Kidney epithelial cell (primary cell): ENCODE measurements at regions not wholly inside any gene's neighbourhood (a gene's known extent, or its start where the extent isn't known, plus 50 kb on each side); places are given as distances from the start of the nearest gene placed in this dataset.

Source experiments
- DNase-seq: peaks from one replicate; pipeline ENCODE4 v3.0.0-alpha.2; 2010; ENCODE audit warnings: low read depth
- H3K27me3 ChIP-seq: 2 replicates; pipeline ENCODE4 v1.6.0; 2011; ENCODE audit warnings: low read length; ENCODE audit not compliant: control insufficient read depth, insufficient read depth
- H3K36me3 ChIP-seq: 2 replicates; pipeline ENCODE4 v1.5.1; 2011; ENCODE audit warnings: low read length; ENCODE audit not compliant: control insufficient read depth, insufficient read depth
- H3K4me3 ChIP-seq: 2 replicates; pipeline ENCODE4 v1.5.1; 2011; ENCODE audit warnings: low read depth, mild to moderate bottlenecking, control low read depth, low read length
- TF ChIP-seq, protein P1 (sequence below): IDR thresholded peaks from 2 replicates; pipeline ENCODE4 v1.5.1; 2011; ENCODE audit warnings: mild to moderate bottlenecking, moderate library complexity, low read length, control low read depth, inconsistent platforms; ENCODE audit not compliant: insufficient read depth, poor library complexity, severe bottlenecking

DNA sequence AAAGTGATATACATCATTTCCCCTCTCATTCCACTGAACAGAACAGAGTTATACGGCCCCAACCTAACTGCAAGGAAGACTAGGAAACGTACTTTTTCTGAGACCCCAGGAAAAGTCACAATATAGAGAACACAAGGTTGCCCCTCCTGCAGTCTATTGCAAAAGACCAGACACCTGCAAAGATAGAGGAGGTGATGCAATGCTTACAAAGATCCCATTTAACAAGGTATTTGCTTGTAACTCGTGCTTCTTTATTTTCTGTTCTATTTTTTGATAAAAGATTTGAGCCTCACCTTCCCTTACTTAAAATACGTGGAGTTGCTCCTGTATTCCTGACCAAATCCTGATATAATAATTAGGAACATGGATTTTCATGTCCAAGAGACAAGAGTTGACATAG, 793.0 kb upstream of the ID2 start:
- no peak overlapping the region for H3K4me3 ChIP-seq
- DNase-seq: no peak
- TF ChIP-seq, protein P1, sequence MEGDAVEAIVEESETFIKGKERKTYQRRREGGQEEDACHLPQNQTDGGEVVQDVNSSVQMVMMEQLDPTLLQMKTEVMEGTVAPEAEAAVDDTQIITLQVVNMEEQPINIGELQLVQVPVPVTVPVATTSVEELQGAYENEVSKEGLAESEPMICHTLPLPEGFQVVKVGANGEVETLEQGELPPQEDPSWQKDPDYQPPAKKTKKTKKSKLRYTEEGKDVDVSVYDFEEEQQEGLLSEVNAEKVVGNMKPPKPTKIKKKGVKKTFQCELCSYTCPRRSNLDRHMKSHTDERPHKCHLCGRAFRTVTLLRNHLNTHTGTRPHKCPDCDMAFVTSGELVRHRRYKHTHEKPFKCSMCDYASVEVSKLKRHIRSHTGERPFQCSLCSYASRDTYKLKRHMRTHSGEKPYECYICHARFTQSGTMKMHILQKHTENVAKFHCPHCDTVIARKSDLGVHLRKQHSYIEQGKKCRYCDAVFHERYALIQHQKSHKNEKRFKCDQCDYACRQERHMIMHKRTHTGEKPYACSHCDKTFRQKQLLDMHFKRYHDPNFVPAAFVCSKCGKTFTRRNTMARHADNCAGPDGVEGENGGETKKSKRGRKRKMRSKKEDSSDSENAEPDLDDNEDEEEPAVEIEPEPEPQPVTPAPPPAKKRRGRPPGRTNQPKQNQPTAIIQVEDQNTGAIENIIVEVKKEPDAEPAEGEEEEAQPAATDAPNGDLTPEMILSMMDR: no peak
- no peaks in the 10 kb centered on the region for H3K36me3 ChIP-seq
- H3K27me3 ChIP-seq: no peaks in the 10 kb centered on the region

DNA sequence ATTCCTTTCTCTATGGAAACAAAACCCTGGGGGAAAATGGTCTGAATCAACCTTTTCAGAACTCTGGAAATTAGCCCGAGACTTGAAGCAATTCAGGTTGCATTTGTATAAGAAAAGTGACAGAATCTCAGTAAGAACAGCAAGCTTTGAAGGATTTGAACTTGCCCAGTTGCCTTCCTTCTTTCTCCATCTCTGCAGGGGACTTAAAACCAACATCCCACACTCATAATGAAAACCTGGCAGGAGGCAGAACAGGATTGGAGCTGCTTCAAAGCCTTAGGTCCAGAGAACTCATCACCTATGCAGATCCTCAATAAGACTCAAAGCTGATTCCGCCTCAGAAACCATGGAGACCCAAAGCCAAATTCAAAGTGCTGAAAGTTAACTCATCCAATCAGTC, 790.5 kb upstream of the ID2 start:
- H3K36me3 ChIP-seq: no peaks in the 10 kb centered on the region
- TF ChIP-seq, protein P1: no peak
- H3K4me3 ChIP-seq: no peak overlapping the region
- no peaks in the 10 kb centered on the region for H3K27me3 ChIP-seq
- no peak for DNase-seq

DNA sequence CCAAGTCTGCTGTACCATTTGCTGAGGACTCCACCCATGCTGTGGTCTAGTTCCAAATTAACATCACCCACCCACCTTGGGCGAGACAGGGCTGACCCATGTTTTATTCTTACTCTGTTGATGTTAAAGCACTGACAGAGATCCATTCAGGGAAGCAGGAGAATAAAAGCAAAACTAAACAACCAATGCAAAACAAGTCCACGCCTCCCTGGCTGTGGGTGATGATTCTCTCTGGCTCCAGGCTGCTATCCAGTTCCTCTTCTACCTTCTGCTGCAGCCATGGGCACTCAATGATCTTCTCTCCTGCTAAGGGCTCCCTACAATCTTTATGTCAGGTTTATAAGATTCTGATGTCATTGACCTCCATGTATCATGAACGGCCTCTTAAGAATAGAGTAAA, 786.6 kb upstream of the ID2 start:
- H3K27me3 ChIP-seq: no peaks in the 10 kb centered on the region
- no peaks in the 10 kb centered on the region for H3K36me3 ChIP-seq
- no peak overlapping the region for H3K4me3 ChIP-seq
- TF ChIP-seq, protein P1: no peak
- DNase-seq: no peak

DNA sequence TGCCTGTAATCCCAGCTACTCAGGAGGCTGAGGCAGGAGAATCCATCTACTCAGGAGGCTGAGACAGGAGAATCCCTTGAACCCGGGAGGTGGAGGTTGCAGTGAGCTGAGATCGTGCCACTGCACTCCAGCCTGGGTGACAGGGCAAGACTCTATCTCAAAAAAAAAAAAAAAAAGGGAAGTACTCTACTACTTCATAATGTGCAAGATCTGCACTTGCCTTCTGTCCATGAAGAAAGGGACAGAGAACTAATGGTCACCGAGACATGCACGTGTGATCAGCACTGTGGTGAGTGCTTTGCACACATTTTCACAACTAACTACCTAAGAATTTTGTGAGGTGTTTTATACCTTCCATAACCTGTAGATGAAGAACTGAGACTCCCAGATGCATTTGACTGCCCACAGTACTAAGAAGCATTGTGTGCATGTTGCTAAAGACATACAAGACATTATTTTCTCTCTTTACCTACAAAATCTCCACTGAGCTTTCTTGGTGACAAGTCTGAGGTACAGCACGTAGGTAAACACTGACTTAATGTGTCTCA, 784.8 kb upstream of the ID2 start:
- TF ChIP-seq, protein P1: no peak
- DNase-seq: no peak
- H3K36me3 ChIP-seq: no peaks in the 10 kb centered on the region
- H3K4me3 ChIP-seq: no peak overlapping the region
- H3K27me3 ChIP-seq: no peaks in the 10 kb centered on the region

DNA sequence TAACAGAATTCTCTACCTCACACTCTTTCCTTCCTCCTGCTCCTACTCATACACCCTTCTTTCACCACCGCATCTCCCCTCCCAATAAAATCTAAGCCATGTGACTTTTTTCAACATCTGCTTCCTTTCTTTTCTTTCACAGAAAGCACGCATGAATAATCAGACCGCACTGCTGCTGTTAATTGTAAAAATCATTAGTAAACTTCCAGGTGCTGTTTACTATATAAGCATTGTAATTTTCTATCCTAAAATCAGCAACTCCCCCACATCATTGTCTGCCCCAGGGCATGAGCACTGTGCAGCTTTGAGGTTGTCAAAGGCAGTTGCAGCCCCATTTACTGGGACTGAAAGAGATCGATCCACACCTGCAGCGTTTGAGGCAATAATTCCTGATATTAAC, 782.6 kb upstream of the ID2 start:
- no peak for DNase-seq
- Histone ChIP-seq H3K36me3 (no peaks in the 10 kb centered on the region), H3K27me3 (no peaks in the 10 kb centered on the region), H3K4me3 (no peak overlapping the region)
- TF ChIP-seq, protein P1: no peak

DNA sequence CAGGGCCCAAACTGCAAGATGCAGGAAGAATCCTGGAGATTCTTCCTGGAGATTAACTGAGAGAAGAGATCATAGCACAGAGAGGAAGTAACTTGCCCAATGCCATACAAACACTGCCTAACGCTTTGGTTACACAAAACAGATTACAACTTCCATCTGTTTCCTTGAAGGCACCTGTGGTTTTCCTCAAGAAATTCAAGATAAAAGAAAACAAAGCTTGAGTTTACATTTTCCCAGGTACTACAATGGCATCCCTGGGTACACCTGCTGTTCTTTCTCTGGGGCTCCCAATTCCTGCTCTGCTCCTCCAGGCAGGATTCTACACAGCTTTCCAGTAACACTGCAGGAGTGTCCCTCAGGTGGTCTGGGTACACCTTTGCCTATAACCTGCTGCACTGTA, 781.9 kb upstream of the ID2 start:
- Histone ChIP-seq H3K36me3 (no peaks in the 10 kb centered on the region), H3K27me3 (no peaks in the 10 kb centered on the region), H3K4me3 (no peak overlapping the region)
- TF ChIP-seq, protein P1: no peak
- no peak for DNase-seq
